ENCODE measurements at regions not wholly inside any gene's neighbourhood (a gene's known extent, or its start where the extent isn't known, plus 50 kb on each side); places are given as distances from the start of the nearest gene placed in this dataset.

GRCh38 chr2:5976531-5977065 lies 284.4 kb downstream of the SOX11 start:
- H2AFZ ChIP-seq (ENCODE audit: low read depth, low read length), result no peak overlapping the region
- H3K4me3 ChIP-seq (ENCODE audit: low read length), result peak overlapping the region; percentile 21
- no peaks in the 10 kb centered on the region for H3K27me3 ChIP-seq (ENCODE audit: insufficient read depth, low read depth, low read length)
- no peaks in the 10 kb centered on the region for H3K9me2 ChIP-seq (ENCODE audit: insufficient read depth, low read length)
- no peak for TF ChIP-seq SMC3 (conservative IDR thresholded peaks at IDR 0.05; ENCODE audit: poor library complexity)
- H3K36me3 ChIP-seq (ENCODE audit: insufficient read depth, low read length), result no peaks in the 10 kb centered on the region
- H3F3A ChIP-seq (ENCODE audit: insufficient read depth, low read length, poor library complexity, severe bottlenecking), result no peaks in the 10 kb centered on the region
- H4K20me1 ChIP-seq (ENCODE audit: insufficient read depth), result no peaks in the 10 kb centered on the region
- H3K9me3 ChIP-seq (ENCODE audit: low read length), result no peaks in the 10 kb centered on the region
- no peak overlapping the region for H3K4me2 ChIP-seq (ENCODE audit: low read length)
- H3K27ac ChIP-seq (ENCODE audit: low read length), result peak overlapping the region; percentile 66
- H3K79me2 ChIP-seq (replicated peaks; ENCODE audit: insufficient read depth, low read length), result no peaks in the 10 kb centered on the region
- peak overlapping the region; percentile 7 for H3K9ac ChIP-seq (ENCODE audit: low read length)

- TF ChIP-seq EZH2 (IDR thresholded peaks at IDR 0.05; ENCODE audit: borderline replicate concordance, insufficient read depth, low read length, poor library complexity, severe bottlenecking) (no peak), SMC3 (conservative IDR thresholded peaks at IDR 0.05; ENCODE audit: poor library complexity) (no peak), POLR2AphosphoS5 (IDR thresholded peaks at IDR 0.05) (no peak), MXI1 (conservative IDR thresholded peaks at IDR 0.05; ENCODE audit: poor library complexity, severe bottlenecking) (no peak)
- TF ChIP-seq, protein P1, sequence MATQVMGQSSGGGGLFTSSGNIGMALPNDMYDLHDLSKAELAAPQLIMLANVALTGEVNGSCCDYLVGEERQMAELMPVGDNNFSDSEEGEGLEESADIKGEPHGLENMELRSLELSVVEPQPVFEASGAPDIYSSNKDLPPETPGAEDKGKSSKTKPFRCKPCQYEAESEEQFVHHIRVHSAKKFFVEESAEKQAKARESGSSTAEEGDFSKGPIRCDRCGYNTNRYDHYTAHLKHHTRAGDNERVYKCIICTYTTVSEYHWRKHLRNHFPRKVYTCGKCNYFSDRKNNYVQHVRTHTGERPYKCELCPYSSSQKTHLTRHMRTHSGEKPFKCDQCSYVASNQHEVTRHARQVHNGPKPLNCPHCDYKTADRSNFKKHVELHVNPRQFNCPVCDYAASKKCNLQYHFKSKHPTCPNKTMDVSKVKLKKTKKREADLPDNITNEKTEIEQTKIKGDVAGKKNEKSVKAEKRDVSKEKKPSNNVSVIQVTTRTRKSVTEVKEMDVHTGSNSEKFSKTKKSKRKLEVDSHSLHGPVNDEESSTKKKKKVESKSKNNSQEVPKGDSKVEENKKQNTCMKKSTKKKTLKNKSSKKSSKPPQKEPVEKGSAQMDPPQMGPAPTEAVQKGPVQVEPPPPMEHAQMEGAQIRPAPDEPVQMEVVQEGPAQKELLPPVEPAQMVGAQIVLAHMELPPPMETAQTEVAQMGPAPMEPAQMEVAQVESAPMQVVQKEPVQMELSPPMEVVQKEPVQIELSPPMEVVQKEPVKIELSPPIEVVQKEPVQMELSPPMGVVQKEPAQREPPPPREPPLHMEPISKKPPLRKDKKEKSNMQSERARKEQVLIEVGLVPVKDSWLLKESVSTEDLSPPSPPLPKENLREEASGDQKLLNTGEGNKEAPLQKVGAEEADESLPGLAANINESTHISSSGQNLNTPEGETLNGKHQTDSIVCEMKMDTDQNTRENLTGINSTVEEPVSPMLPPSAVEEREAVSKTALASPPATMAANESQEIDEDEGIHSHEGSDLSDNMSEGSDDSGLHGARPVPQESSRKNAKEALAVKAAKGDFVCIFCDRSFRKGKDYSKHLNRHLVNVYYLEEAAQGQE (IDR thresholded peaks at IDR 0.05; ENCODE audit: borderline replicate concordance), result no peak
- Histone ChIP-seq H3K4me3 (ENCODE audit: low read length) (no peak overlapping the region), H3K9ac (ENCODE audit: low read length) (no peak overlapping the region), H2AFZ (ENCODE audit: low read depth, low read length) (no peak overlapping the region), H3K79me2 (replicated peaks; ENCODE audit: insufficient read depth, low read length) (peaks cover 1% of the 10 kb centered on the region), H3K4me2 (ENCODE audit: low read length) (no peak overlapping the region), H3K27ac (ENCODE audit: low read length) (peak overlapping the region; percentile 66), H3K9me3 (ENCODE audit: low read length) (no peaks in the 10 kb centered on the region), H3K9me2 (ENCODE audit: insufficient read depth, low read length) (no peaks in the 10 kb centered on the region), H3F3A (ENCODE audit: insufficient read depth, low read length, poor library complexity, severe bottlenecking) (peaks cover 3% of the 10 kb centered on the region), H4K20me1 (ENCODE audit: insufficient read depth) (no peaks in the 10 kb centered on the region), H3K27me3 (ENCODE audit: insufficient read depth, low read depth, low read length) (no peaks in the 10 kb centered on the region), H3K36me3 (ENCODE audit: insufficient read depth, low read length) (no peaks in the 10 kb centered on the region)
Observed at GRCh38 chr2:5977477-5977876, 285.3 kb downstream of the SOX11 start.

- H3K79me2 ChIP-seq (replicated peaks; ENCODE audit: insufficient read depth, low read length), result peaks cover 9% of the 10 kb centered on the region
- H3F3A ChIP-seq (ENCODE audit: insufficient read depth, low read length, poor library complexity, severe bottlenecking), result peaks cover 10% of the 10 kb centered on the region
- H2AFZ ChIP-seq (ENCODE audit: low read depth, low read length), result no peak overlapping the region
- no peak overlapping the region for H3K4me3 ChIP-seq (ENCODE audit: low read length)
- no peak overlapping the region for H3K4me2 ChIP-seq (ENCODE audit: low read length)
- no peaks in the 10 kb centered on the region for H3K9me3 ChIP-seq (ENCODE audit: low read length)
- no peaks in the 10 kb centered on the region for H3K27me3 ChIP-seq (ENCODE audit: insufficient read depth, low read depth, low read length)
- H3K36me3 ChIP-seq (ENCODE audit: insufficient read depth, low read length), result no peaks in the 10 kb centered on the region
- H3K27ac ChIP-seq (ENCODE audit: low read length), result no peak overlapping the region
- H3K9me2 ChIP-seq (ENCODE audit: insufficient read depth, low read length), result no peaks in the 10 kb centered on the region
- no peak for TF ChIP-seq RAD21 (conservative IDR thresholded peaks at IDR 0.05)
- TF ChIP-seq MXI1 (conservative IDR thresholded peaks at IDR 0.05; ENCODE audit: poor library complexity, severe bottlenecking), result no peak
- TF ChIP-seq TAF1 (IDR thresholded peaks at IDR 0.05; ENCODE audit: low read depth), result no peak
- TF ChIP-seq SMC3 (conservative IDR thresholded peaks at IDR 0.05; ENCODE audit: poor library complexity), result no peak
- no peak for TF ChIP-seq EP300 (conservative IDR thresholded peaks at IDR 0.05; ENCODE audit: poor library complexity, severe bottlenecking)
- no peak for TF ChIP-seq EZH2 (IDR thresholded peaks at IDR 0.05; ENCODE audit: borderline replicate concordance, insufficient read depth, low read length, poor library complexity, severe bottlenecking)
- TF ChIP-seq POLR2AphosphoS5 (IDR thresholded peaks at IDR 0.05), result no peak
- TF ChIP-seq, protein P2, sequence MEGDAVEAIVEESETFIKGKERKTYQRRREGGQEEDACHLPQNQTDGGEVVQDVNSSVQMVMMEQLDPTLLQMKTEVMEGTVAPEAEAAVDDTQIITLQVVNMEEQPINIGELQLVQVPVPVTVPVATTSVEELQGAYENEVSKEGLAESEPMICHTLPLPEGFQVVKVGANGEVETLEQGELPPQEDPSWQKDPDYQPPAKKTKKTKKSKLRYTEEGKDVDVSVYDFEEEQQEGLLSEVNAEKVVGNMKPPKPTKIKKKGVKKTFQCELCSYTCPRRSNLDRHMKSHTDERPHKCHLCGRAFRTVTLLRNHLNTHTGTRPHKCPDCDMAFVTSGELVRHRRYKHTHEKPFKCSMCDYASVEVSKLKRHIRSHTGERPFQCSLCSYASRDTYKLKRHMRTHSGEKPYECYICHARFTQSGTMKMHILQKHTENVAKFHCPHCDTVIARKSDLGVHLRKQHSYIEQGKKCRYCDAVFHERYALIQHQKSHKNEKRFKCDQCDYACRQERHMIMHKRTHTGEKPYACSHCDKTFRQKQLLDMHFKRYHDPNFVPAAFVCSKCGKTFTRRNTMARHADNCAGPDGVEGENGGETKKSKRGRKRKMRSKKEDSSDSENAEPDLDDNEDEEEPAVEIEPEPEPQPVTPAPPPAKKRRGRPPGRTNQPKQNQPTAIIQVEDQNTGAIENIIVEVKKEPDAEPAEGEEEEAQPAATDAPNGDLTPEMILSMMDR (IDR thresholded peaks at IDR 0.05; ENCODE audit: poor library complexity, severe bottlenecking), result no peak
- TF ChIP-seq, protein P1 (IDR thresholded peaks at IDR 0.05; ENCODE audit: borderline replicate concordance), result no peak
- H3K9ac ChIP-seq (ENCODE audit: low read length), result no peak overlapping the region
- no peaks in the 10 kb centered on the region for H4K20me1 ChIP-seq (ENCODE audit: insufficient read depth)
Observed at GRCh38 chr2:5978131-5978751, 286.1 kb downstream of the SOX11 start.

Measured in neural cell (in vitro differentiated cells).